DOHH2 (cell line): ENCODE measurements at regions not wholly inside any gene's neighbourhood (a gene's known extent, or its start where the extent isn't known, plus 50 kb on each side); places are given as distances from the start of the nearest gene placed in this dataset.

ENCODE experiments used
- H3F3A ChIP-seq: fragments of 200-600 bp; sonication (generic), shearing (Covaris generic); 2 replicates; pipeline ENCODE4 v1.6.0; 2016; ENCODE audit warnings: antibody characterized with exemption, mild to moderate bottlenecking; ENCODE audit not compliant: control insufficient read depth, insufficient read depth
- H3K27ac ChIP-seq: fragments of 200-600 bp; sonication (generic); 2 replicates; pipeline ENCODE4 v1.5.1; 2014; ENCODE audit warnings: low read depth, mild to moderate bottlenecking, low read length, moderate library complexity
- H3K27me3 ChIP-seq: fragments of 200-600 bp; sonication (generic); 2 replicates; pipeline ENCODE4 v1.6.1; 2014; ENCODE audit warnings: mild to moderate bottlenecking, low read length, mixed read lengths; ENCODE audit not compliant: control insufficient read depth
- H3K36me3 ChIP-seq: fragments of 200-600 bp; sonication (generic); 2 replicates; pipeline ENCODE4 v1.6.1; 2014; ENCODE audit warnings: mild to moderate bottlenecking, low read length, moderate library complexity, mixed read lengths; ENCODE audit not compliant: control insufficient read depth
- H3K4me1 ChIP-seq: fragments of 200-600 bp; sonication (generic); 2 replicates; pipeline ENCODE4 v1.6.1; 2014; ENCODE audit warnings: mild to moderate bottlenecking, low read length, mixed read lengths; ENCODE audit not compliant: control insufficient read depth
- H3K4me2 ChIP-seq: fragments of 200-600 bp; sonication (generic); 2 replicates; pipeline ENCODE4 v1.6.0; 2014; ENCODE audit warnings: mild to moderate bottlenecking, low read length, moderate library complexity
- H3K4me3 ChIP-seq: fragments of 200-600 bp; sonication (generic); 2 replicates; pipeline ENCODE4 v1.5.1; 2014; ENCODE audit warnings: mild to moderate bottlenecking, low read length, mixed read lengths
- H3K79me2 ChIP-seq: fragments of 200-600 bp; sonication (generic); 2 replicates; pipeline ENCODE4 v1.6.1; 2014; ENCODE audit warnings: mild to moderate bottlenecking, low read length, mixed read lengths; ENCODE audit not compliant: control insufficient read depth
- H3K9me2 ChIP-seq: fragments of 200-600 bp; sonication (generic); replicated peaks from 2 replicates; pipeline ENCODE4 v1.6.1; 2014; ENCODE audit warnings: mild to moderate bottlenecking, low read length, mixed read lengths; ENCODE audit not compliant: control insufficient read depth
- H3K9me3 ChIP-seq: fragments of 200-600 bp; sonication (generic); 2 replicates; pipeline ENCODE4 v1.6.1; 2014; ENCODE audit warnings: antibody characterized with exemption, low read length, mixed read lengths; ENCODE audit not compliant: control insufficient read depth, insufficient read depth
- H4K20me1 ChIP-seq: fragments of 200-600 bp; sonication (generic); 2 replicates; pipeline ENCODE4 v1.6.0; 2014; ENCODE audit warnings: low read depth, mild to moderate bottlenecking, antibody characterized with exemption, low read length, moderate library complexity; ENCODE audit not compliant: control insufficient read depth, insufficient read depth
- CTCF ChIP-seq: fragments of 200-600 bp; sonication (generic); IDR thresholded peaks from one replicate; pipeline ENCODE4 v1.5.1; 2014; ENCODE audit warnings: antibody characterized with exemption, mild to moderate bottlenecking, low read depth, low read length; ENCODE audit not compliant: poor library complexity, severe bottlenecking
- EZH2phosphoT487 ChIP-seq: fragments of 200-600 bp; sonication (generic); IDR thresholded peaks from 2 replicates; pipeline ENCODE4 v1.6.1; 2017; ENCODE audit warnings: borderline replicate concordance, mild to moderate bottlenecking, antibody characterized with exemption, low read length, moderate library complexity, mixed read lengths

GRCh38 chr4:31598639-31599038 lies 878.5 kb downstream of the PCDH7 start:
- H3K9me3 ChIP-seq = no peaks in the 10 kb centered on the region
- no peak overlapping the region for H3K27ac ChIP-seq
- no peaks in the 10 kb centered on the region for H3K9me2 ChIP-seq
- no peak overlapping the region for H3K4me3 ChIP-seq
- H3K4me1 ChIP-seq = no peaks in the 10 kb centered on the region
- no peaks in the 10 kb centered on the region for H3K36me3 ChIP-seq
- H3F3A ChIP-seq = no peaks in the 10 kb centered on the region
- H4K20me1 ChIP-seq = no peaks in the 10 kb centered on the region
- TF ChIP-seq CTCF (no peak), EZH2phosphoT487 (no peak)
- no peaks in the 10 kb centered on the region for H3K79me2 ChIP-seq
- H3K27me3 ChIP-seq = no peaks in the 10 kb centered on the region
- no peak overlapping the region for H3K4me2 ChIP-seq

- Histone ChIP-seq H3K36me3 (no peaks in the 10 kb centered on the region), H3K4me2 (no peak overlapping the region), H3K27me3 (no peaks in the 10 kb centered on the region), H4K20me1 (no peaks in the 10 kb centered on the region), H3K4me3 (no peak overlapping the region), H3F3A (no peaks in the 10 kb centered on the region), H3K27ac (no peak overlapping the region), H3K79me2 (no peaks in the 10 kb centered on the region), H3K9me3 (no peaks in the 10 kb centered on the region), H3K9me2 (no peaks in the 10 kb centered on the region), H3K4me1 (no peaks in the 10 kb centered on the region)
- no peak for TF ChIP-seq CTCF
- no peak for TF ChIP-seq EZH2phosphoT487
These were observed 881.6 kb downstream of the PCDH7 start for GRCh38 chr4:31601793-31602192.

GRCh38 chr4:31613946-31614623 lies 893.9 kb downstream of the PCDH7 start:
- Histone ChIP-seq H3K27me3 (no peaks in the 10 kb centered on the region), H3K9me2 (no peaks in the 10 kb centered on the region), H3K4me3 (no peak overlapping the region), H3F3A (no peaks in the 10 kb centered on the region), H3K9me3 (peaks cover 7% of the 10 kb centered on the region; the same call in 1 of the 2 replicates), H3K4me1 (peaks cover 3% of the 10 kb centered on the region; the same call in 1 of the 2 replicates), H4K20me1 (no peaks in the 10 kb centered on the region), H3K79me2 (no peaks in the 10 kb centered on the region), H3K27ac (no peak overlapping the region), H3K4me2 (no peak overlapping the region), H3K36me3 (no peaks in the 10 kb centered on the region)
- TF ChIP-seq CTCF = no peak
- no peak for TF ChIP-seq EZH2phosphoT487
